PC-9 (cell line): ENCODE measurements at regions not wholly inside any gene's neighbourhood (a gene's known extent, or its start where the extent isn't known, plus 50 kb on each side); places are given as distances from the start of the nearest gene placed in this dataset.

Experiments
- EZH2 ChIP-seq: fragments of 200-600 bp; sonication (generic); IDR thresholded peaks from 2 replicates; pipeline ENCODE4 v1.8.0; 2017; ENCODE audit warnings: antibody characterized with exemption, low read depth
- TF ChIP-seq, protein P1 (sequence below): fragments of 200-600 bp; sonication (generic); conservative IDR thresholded peaks from 2 replicates; pipeline ENCODE4 v1.6.1; 2017; ENCODE audit warnings: mixed run types, antibody characterized with exemption, mild to moderate bottlenecking, moderate library complexity

DNA sequence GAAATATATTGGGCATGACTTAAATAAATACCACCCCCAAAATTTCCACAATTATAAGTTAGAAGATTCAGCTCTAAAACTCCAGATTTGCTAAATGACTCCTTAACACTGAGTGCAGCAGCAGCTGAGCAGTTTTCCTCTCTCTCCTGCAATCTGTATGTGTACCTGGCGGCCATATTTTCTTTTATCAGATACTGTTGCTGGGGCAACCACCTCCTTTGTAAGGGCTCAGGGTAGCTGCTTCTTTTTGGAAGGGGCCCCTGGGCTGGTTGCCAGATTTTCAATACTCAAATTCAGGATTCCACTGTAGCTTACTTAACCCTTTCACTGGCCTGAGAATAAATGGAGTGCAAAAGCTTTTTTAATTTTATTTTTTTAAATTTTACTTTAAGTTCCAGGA, 197.0 kb downstream of the TAF11L14 start:
- TF ChIP-seq, protein P1, sequence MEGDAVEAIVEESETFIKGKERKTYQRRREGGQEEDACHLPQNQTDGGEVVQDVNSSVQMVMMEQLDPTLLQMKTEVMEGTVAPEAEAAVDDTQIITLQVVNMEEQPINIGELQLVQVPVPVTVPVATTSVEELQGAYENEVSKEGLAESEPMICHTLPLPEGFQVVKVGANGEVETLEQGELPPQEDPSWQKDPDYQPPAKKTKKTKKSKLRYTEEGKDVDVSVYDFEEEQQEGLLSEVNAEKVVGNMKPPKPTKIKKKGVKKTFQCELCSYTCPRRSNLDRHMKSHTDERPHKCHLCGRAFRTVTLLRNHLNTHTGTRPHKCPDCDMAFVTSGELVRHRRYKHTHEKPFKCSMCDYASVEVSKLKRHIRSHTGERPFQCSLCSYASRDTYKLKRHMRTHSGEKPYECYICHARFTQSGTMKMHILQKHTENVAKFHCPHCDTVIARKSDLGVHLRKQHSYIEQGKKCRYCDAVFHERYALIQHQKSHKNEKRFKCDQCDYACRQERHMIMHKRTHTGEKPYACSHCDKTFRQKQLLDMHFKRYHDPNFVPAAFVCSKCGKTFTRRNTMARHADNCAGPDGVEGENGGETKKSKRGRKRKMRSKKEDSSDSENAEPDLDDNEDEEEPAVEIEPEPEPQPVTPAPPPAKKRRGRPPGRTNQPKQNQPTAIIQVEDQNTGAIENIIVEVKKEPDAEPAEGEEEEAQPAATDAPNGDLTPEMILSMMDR: no peak
- TF ChIP-seq EZH2: no peak
